A673 (cell line): ENCODE measurements at regions not wholly inside any gene's neighbourhood (a gene's known extent, or its start where the extent isn't known, plus 50 kb on each side); places are given as distances from the start of the nearest gene placed in this dataset.

Experiments
- EZH2 ChIP-seq: fragments of 200-600 bp; sonication (generic); IDR thresholded peaks from 2 replicates; pipeline ENCODE4 v1.6.1; 2017; ENCODE audit warnings: borderline replicate concordance, low read depth, mild to moderate bottlenecking, mixed read lengths, antibody characterized with exemption, low read length; ENCODE audit not compliant: poor library complexity, severe bottlenecking
- TF ChIP-seq, protein P1 (sequence below): fragments of 300-800, 200-600 bp; sonication (generic); conservative IDR thresholded peaks from 2 replicates; pipeline ENCODE4 v1.5.1; 2017; ENCODE audit warnings: low read depth, mild to moderate bottlenecking, antibody characterized with exemption, low read length, moderate library complexity, mixed read lengths

- TF ChIP-seq, protein P1, sequence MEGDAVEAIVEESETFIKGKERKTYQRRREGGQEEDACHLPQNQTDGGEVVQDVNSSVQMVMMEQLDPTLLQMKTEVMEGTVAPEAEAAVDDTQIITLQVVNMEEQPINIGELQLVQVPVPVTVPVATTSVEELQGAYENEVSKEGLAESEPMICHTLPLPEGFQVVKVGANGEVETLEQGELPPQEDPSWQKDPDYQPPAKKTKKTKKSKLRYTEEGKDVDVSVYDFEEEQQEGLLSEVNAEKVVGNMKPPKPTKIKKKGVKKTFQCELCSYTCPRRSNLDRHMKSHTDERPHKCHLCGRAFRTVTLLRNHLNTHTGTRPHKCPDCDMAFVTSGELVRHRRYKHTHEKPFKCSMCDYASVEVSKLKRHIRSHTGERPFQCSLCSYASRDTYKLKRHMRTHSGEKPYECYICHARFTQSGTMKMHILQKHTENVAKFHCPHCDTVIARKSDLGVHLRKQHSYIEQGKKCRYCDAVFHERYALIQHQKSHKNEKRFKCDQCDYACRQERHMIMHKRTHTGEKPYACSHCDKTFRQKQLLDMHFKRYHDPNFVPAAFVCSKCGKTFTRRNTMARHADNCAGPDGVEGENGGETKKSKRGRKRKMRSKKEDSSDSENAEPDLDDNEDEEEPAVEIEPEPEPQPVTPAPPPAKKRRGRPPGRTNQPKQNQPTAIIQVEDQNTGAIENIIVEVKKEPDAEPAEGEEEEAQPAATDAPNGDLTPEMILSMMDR: no peak
- TF ChIP-seq EZH2: no peak
Measured at GRCh38 chr1:229736376-229736775, 110.3 kb downstream of the URB2 start.
